Effector CD4-positive, alpha-beta T cell (primary cell): ENCODE measurements at regions not wholly inside any gene's neighbourhood (a gene's known extent, or its start where the extent isn't known, plus 50 kb on each side); places are given as distances from the start of the nearest gene placed in this dataset.

ENCODE experiments used
- DNase-seq: peaks from one replicate; pipeline ENCODE4 v3.0.0-alpha.2; 2020

DNA sequence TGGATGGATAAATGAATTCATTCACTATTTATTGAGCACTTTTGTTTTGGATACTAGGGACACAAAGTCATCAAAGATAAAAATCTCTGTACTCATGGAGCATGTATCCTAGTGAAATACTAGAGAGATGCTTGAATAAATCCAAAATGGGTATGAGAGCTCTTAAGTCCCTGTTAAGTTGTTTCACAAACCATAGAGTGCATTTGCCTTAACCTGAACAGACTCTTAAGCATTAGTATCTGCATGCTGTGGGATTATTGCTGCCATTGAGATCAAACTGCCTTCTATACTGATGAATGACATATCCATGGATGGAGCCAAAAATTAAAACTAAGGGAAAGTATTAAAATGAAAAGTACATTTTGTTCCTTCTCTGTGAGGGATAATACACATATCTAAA lies 206.5 kb upstream of the KRR1 start:
- no peak for DNase-seq

DNA sequence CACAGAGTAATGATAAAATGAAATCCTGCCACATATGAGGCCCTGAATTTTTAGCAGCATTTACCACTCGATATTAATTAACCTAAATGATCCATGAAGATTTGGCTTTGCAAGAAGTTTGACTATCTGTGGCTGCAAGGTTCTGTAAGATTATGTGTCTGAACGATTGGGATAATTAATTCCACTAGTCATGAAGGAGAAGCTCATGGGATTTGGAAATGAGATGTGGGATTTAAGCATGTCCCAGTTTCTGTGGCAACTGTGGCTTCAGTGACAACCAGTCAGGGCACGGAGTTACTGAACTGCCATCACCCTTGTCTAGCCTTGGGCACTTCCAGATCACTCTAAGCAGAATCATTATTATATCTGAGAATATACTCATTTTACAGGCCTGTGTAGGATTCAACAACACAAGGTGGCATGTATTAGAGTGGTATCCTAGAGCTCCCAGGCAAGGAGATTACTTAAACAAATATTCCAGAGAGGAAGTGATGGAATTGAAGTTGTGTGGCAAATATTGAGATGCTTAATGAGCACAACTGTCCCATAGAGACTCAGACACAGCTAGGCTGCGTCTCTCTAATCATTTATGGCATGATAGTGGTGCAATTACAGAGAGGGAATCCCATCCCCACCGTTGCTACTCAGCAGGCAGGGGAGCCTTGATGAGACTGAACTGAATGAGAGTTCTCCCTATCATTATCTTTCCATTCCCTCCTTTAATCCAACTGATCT lies 205.0 kb upstream of the KRR1 start:
- no peak for DNase-seq

DNA sequence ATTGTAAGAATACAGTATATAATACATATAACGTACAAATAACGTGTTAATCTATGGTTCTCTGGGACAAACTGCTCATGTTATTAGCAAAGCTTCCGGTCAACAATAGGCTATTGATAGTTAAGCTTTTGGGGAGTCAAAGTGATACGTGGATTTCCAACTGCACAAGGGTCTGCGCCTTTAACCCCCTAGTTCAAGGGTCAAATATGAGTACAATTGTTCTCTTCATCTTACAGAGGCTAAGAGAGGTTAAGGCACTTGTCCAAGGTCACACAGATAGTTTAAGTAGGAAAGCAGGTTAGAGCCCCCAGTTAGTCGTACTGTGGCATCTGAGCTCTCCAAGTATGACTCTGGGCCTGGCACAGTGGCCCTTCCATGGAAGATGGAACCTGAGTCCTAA lies 204.3 kb upstream of the KRR1 start:
- no peak for DNase-seq

DNA sequence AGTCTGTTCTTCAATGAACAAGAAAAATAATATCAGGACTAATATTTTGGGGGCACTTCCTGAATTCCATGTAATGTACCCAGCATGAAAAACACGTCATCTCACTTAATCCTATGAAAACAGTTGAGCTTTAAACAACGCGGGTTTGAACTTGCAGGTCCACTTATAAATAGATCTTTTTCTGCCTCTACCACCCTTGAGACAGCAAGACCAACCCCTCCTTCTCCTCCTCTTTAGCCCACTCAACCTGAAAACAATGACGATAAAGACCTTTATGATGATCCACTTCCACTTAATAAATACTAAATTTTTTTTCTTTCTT lies 203.9 kb upstream of the KRR1 start:
- no peak for DNase-seq

DNA sequence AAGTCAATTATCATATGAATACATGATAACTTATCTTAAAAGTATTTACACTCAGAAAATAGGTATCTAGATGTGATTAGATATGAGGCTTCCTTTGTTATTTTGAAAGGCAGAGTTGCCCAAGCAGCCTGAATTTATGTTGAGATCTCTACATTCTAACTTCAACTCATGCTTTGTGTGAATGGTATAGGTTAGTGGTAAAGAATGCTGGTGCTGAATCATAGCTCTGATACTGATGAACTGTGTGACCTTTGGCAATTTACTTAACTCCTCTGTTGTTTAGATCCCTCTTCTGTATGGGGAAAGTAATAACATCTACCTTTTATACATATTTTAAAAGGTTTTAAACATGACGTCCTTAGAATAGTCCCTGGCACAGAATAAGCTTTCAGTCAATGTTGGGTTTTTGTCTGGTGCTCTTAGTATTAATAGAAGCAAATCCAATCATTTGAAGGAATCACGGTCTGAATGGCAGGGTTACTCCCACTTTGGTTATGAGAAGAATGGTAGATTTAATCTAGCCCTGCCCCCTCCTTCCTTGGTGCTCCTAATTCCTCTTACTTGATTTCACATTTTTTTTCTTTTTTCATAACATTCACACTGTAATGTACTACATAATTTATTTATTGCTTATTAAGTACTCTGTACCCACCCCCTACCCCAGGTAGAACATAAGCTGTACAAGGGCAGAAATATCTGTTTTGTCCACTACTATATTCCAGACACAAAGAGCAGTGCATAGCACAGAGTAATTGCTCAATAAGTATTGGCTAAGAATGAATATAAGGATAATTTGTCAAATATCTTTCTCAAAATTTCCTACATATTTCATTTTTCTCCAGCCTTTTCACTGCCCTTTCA lies 203.3 kb upstream of the KRR1 start:
- no peak for DNase-seq

DNA sequence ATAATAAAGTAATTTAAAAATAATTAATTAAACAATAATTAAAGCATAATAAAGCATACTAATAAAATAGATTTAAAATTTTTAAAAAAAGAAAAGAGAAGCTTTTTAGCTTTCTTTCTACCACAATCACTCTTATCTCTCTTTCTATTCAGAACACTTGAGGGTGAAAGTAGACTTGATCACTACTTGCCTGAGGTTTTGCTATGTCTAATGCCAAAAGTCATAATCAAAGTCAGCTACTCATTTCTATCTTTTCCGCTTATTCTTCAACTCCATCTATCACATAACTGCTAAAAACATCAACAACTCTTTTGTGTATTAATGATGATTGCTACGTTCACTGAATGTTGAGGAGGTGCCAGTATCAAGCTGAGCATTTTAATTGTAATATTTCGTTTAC lies 202.0 kb upstream of the KRR1 start:
- no peak for DNase-seq

DNA sequence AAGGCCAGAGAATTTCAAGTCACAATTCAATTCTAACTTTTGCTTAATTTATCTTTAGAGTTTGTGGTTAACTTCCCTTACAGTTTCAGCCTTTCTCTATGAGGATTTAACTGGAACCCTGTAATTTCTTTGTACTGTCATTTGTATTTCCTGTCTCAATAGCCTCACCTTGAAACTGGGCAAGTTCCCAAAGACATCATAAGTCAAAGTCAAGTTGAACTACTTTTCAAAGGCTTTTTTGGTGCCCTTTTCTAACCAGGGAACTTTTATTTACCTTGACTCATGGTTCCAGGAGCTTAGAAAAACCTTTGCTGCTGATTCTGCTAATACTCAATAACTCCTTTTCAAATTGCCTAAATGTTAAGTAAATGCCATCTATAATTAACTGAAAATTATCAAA lies 200.8 kb upstream of the KRR1 start:
- DNase-seq = no peak

DNA sequence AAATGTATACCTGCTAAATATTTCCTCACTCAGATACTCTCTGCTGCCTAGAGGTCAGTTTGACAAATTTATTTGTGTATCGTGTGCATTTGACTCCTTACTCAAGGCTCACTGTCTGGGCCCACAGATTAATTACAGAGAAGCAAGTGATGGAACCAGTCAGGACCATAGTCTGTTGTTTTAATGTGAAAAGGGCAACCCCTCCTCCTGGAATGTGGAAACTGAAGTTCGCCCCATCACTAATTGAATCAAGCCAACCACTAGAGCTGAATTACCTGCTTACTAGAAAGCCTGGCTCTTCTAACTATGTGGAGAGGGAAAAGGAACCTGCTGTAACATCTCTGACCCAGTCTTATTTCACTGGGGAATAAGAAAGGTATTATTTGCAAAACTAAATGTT lies 199.9 kb upstream of the KRR1 start:
- no peak for DNase-seq

DNA sequence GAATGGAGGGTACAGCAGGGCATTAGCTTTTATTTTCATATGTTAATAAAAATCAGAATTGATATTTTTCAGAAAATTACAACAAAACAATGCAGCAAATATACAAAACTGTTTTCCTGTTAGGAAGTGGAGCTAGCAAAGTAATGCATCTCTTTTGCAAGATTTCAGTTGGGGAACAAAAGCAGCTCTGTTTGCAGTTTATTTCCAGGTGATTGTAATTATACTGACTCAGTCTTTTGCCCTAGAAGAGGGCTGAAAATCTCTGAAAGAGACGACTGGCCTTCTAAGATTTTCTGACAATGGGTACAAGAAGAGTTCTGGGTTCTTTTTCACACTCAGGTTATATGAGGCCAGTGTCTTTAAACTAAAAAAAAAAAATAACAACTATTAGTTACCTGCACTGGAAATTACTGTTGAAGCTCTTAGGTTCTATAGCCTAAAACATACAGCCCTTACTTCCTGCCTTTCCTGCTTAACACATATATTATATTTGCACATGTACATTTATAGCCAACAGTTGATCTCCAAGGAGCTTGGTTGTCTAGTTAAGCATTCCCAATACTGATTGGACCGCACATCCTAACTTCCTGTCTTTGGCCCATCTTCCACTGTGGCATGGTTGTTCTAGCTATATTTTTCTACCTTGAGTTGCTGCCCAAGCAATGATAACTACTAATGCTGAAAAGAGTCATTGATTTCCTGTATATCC lies 199.1 kb upstream of the KRR1 start:
- DNase-seq = no peak

DNA sequence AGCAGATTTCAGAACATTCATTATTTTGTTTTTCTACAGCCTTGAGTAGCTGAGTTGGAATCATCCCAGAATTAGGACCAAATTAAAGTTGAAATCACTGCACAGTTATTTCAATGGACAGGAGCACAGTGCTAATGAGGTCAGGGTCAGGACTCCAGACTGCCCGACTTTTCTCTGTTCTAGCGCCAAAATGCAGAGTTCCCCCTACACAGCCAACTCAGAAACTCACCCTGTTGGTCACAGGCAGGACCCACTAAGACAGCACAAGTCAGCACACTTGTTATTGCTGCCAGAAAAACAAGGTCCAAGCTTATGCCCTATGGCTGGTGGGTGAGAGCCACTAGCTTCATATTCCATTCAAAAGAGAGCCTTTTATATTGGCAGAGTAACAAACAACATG lies 198.1 kb upstream of the KRR1 start:
- no peak for DNase-seq

DNA sequence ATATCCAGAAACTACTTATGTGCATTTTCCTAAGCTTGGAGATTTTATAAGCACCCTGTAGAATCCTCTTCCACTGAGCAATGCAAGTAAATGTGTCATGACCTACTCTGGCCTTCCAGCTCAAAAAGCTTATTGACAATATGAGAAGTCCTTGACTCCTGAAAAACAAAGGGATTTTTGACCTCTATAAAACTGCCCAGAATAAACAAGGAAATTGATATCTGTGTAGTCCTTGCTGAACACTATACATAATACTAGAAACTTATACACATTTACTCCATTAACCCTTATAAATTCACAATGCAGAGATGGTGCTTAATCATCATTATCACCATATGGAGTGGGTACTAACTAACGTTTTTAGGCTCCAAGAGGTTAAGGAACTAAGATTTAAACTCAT lies 197.4 kb upstream of the KRR1 start:
- DNase-seq = no peak

DNA sequence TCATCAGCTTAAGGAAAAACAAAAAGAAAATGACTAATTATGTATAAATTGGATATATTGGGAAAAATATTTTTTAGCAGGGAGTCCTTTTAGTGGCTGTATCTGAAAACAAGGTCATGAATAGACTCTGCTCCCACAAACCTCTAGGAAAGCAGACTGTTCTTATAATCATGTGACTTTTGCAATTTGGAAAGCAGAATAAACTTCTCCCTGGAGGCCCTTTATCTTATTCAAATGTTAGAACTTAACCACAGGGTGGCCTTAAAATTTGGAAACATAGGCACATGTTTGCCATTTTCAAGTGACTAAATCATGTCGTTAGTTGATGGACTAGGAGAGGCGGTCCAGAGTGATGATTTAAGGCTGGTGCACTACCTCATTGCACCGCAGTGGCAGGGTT lies 196.6 kb upstream of the KRR1 start:
- DNase-seq = no peak

DNA sequence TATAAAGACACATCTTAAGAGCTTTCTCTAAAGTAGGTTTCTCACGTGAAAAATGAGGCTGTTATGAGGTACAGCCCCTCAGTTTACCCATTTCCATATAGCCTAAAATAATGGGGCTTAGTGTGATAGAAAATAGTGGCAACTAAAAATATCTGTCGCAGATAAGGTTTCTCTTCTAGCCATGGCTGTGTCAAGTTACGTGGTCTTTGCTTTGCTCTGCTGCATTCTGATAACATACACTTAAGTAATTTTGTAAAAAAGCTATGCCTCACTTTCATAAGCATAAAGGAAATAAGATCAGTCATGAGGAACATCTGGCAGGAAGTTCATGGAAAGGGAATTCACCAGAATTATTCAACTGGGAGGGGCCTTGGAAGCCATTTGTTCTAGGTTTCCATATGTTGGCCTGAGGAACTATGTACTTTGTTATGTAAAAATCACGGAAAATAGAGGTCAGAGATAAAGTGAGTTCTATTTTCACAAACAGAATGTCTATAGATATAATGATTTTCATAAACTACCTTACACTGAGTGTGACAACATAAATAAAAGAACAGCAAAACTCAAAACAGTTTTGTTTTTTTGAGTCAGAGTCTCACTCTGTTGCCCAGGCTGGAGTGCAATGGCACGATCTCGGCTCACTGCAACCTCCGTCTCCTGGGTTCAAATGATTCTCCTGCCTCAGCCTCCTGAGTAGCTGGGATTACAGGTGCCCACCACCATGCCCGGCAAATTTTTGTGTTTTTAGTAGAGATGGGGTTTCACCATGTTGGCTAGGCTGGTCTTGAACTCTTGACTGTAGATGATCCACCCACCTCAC lies 195.6 kb upstream of the KRR1 start:
- no peak for DNase-seq

DNA sequence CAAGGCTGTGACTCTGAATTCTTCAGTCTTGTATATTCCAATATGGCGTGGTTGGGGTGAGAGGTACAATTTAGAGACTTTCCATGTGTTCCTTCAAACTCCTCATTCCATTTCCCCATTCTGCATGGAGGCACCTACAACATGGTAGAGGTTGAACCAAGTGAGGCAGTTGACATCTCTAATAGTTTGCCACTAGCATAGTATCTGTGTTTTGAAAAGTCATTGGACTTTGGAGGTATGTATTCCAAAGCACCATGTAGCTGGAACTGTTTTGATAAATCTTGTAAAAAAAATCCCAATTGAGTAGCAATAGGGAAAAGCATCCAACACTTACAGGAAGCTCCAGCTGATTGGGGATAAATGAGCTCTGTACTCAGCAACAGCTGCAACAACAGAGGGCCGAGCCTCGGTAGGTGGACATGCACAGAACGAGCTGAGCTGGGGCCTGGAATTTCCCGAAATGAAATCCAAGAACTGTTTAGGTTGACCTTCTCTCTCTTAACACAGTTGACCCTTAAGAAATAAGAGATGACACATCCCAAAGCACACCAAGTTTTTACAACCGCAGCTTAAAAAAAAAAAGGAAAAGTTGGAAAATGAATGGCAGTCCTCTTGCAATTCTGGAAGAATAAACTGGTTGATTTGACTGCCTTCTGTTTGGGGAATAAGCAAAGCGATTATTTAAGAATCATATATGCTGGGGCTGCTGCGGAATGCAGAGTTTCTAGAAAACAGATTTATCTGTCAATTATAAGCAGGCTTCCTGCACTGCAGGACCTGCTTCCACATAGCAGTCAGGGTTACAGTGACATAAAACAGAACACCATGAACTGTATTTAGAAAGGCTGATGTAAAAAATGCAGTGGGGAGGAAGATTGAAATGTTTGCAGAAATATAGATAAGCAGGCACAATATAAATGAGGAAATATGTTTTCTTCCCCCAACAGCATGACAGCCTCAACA lies 194.6 kb upstream of the KRR1 start:
- no peak for DNase-seq

DNA sequence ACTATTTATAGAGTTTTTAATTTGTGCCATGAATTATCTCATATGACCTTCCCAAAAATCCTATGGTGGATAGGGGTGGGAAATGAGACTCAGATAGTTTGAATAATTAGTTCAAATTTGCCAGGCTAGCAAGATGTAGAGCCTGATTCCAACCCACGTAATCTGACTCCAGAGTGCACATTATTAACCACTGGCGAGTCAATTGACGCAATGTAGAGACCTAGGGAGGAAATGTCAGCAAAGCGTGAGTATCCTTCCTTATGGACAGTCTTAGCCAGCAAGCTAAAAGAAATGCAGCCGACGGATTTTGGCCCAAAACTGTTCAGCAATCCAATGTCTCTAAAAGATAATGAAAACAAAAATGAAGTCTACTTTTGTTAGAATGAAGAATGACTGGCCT lies 193.3 kb upstream of the KRR1 start:
- DNase-seq = no peak

DNA sequence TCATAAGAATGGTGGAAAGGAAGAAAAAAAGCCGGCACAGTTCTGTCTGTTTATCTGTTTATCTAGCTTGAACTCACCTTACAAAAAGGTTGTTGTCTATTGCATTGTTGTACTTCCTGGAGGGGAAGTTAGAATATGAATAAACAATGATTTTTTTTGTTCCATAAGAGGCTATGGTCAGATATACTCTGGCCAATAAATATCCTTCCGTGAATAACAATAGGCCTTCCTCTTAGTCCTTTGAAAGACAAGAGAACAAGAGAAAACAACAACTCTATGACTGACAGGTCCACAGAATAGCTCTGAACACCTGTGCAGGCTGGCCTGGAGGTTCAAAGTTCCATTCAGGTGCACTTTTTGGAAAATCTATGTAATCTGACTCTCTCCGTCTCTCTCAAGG lies 192.8 kb upstream of the KRR1 start:
- DNase-seq = no peak

DNA sequence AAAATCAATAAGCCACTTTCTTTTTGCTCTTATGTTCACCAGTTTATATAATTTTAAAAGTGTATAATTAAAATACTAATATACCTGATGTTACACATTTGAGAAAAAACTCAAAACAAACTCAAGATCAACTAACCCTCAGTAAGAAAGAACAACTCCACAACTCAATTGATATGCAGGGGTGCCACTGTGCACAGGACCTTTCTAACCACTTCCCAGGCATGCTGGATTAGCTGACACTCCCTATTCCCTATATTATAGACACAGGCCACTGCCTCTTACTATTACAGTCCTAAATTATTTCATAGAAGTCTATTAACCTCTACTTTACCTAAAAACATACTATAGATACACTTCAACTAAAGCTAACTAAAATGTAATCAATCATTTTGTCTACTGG lies 191.7 kb upstream of the KRR1 start:
- no peak for DNase-seq

DNA sequence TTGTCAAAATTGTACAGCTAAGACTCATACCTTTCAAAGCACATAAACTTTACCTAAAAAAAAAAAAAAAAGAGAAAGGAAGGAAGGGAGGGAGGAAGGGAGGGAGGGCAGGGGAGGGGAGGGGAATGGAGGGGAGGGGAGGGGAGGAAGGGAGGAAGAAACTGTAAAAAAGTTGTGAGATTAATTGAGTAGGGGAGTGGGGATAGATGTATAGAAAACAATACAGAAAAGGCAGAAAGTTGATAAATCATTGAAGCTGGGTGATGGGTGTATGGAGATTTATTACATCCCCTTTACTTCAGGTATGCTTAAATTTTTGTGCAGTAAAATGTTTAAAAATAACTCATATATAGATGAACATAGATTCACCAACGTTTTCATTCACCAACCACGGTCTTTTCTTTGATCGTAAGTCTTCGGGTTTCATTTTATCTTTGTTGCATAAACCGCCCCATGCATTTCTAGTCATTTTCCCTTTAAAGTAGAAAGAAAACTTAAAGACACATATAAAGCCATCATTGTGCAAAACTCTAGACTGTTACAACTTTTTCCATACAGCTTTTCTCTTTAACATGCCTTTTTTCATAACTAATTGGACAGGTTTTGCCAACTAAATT lies 191.2 kb upstream of the KRR1 start:
- DNase-seq = no peak

DNA sequence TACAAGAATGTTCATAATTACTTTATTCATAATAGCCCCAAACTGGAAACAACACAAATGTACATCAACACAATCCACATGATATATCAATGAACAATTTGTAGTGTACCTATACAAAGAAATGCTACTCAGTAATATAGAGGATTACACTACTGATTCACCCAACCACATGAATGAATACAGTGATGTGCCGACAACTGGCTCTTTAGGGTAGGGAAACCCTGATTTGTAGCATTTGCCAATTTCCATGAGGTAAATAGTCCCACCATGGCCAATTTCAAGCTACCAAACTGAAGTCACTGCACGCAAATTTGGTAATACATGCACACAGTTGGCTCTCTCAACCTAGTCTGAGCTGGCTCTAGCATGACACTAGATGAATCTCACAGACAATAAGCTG lies 190.4 kb upstream of the KRR1 start:
- DNase-seq = no peak

DNA sequence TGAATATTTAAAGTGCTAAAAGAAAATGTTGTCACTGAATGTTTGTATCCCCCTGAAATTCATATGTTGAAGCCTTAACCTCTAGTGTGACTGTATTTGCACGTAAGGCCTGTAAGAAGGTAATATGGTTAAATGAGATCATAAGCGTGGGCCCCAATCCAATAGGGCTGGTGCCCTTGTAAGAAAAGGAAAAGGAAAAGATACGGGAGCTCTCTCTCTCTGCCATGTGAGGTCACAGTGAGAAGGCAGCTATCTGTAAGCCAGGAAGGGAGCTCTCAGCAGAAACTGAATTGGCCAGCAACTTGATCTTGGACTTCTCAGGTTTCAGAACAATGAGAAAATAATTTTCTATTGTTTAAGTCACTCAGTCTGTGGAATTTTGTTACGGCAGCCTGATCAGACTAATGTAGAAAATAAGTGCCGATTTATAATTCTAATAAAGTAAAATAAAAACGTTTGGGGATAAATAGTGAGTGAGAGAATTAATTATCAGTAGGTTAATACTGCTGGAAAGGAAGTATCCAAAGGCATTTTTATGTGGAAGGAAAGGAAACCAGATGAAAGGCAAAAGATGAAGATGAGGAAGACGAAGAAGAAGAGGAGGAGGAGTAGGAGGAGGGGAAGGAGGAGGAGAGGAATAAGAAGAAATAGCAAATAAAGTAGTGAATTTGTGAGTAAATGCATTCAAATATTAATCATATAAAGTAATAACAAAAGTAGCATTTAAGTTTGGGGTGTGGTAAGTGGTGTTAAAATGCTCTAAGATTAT lies 188.5 kb upstream of the KRR1 start:
- no peak for DNase-seq

DNA sequence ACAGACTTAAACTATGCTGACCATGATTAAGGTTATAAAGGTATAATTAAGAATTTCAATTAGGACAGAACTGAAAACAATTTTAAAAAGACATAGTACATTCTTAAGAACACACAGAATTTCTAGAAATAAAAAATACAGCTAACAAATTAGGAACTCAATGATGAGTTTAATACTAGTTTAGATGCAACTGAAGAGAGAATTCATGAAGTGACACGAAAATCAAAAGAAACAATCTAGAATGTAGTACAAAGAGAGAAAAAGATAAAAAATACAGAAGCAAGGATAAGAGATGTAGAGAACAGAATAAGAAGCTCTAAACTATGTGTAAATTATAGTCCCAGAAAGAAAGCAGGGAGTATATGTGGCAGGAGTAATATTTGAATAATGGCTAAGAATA lies 187.8 kb upstream of the KRR1 start:
- no peak for DNase-seq
